RWPE1 (cell line): ENCODE measurements at regions not wholly inside any gene's neighbourhood (a gene's known extent, or its start where the extent isn't known, plus 50 kb on each side); places are given as distances from the start of the nearest gene placed in this dataset.

ENCODE experiments used
- CTCF ChIA-PET: fragments of 350-600 bp; sonication (Branson Sonifier 250); formaldehyde crosslinking; extraction: SDS; loops from one replicate; lab custom pipeline; 2021; lab: Yijun Ruan, JAX
- POLR2A ChIA-PET: fragments of 400-600 bp; formaldehyde crosslinking; extraction: SDS; loops from one replicate; lab custom pipeline; 2020; ENCODE audit warnings: antibody characterized with exemption; ENCODE audit not compliant: low non-redundant PET; lab: Yijun Ruan, JAX
- DNase-seq: peaks from one replicate; pipeline ENCODE4 v3.0.0; 2012; ENCODE audit warnings: low spot score
- H3K27ac ChIP-seq: fragments of 450-650 bp; 2 replicates; pipeline ENCODE4 v1.5.1; 2017
- CTCF ChIP-seq: fragments of 450-650 bp; conservative IDR thresholded peaks from 2 replicates; pipeline ENCODE4 v1.5.1; 2017; ENCODE audit warnings: low read depth, mild to moderate bottlenecking

- no peak for TF ChIP-seq CTCF
- POLR2A ChIA-PET = no interaction called here
- CTCF ChIA-PET = no interaction called here
- H3K27ac ChIP-seq = peak overlapping the region; percentile 47
- DNase-seq = peak; percentile 50
These were observed 281.0 kb upstream of the SULF2 start for GRCh38 chr20:48066246-48066645.

- TF ChIP-seq CTCF = no peak
- H3K27ac ChIP-seq = no peak overlapping the region
- POLR2A ChIA-PET = no interaction called here
- DNase-seq = no peak
- CTCF ChIA-PET = no interaction called here
These were observed 280.6 kb upstream of the SULF2 start for GRCh38 chr20:48065833-48066232.

- CTCF ChIA-PET = interaction anchor here (0.7 kb wide), 1 partner anchor 18 kb away, joined by 4 read pairs; no protein-coding TSS in a partner anchor
- peak; percentile 85 for DNase-seq
- POLR2A ChIA-PET = no interaction called here
- TF ChIP-seq CTCF = no peak
- H3K27ac ChIP-seq = no peak overlapping the region
These were observed 279.6 kb upstream of the SULF2 start for GRCh38 chr20:48064929-48065328.

GRCh38 chr20:48060841-48061720, 275.8 kb upstream of the SULF2 start:
- CTCF ChIA-PET = interaction anchor here (0.6 to 1.6 kb wide), 2 partner anchors 141 to 559 kb away, joined by 3 to 7 read pairs; no protein-coding TSS in a partner anchor
- DNase-seq = no peak
- POLR2A ChIA-PET = no interaction called here
- no peak overlapping the region for H3K27ac ChIP-seq
- no peak for TF ChIP-seq CTCF

GRCh38 chr20:48058611-48059559, 273.6 kb upstream of the SULF2 start:
- ChIA-PET POLR2A (no interaction called here), CTCF (no interaction called here)
- no peak for DNase-seq
- peak overlapping the region; percentile 7; the same call in 1 of the 2 replicates for H3K27ac ChIP-seq
- TF ChIP-seq CTCF = no peak

GRCh38 chr20:48057739-48058138, 272.5 kb upstream of the SULF2 start:
- no peak for DNase-seq
- ChIA-PET CTCF (interaction anchor here (0.6 kb wide), 1 partner anchor 498 kb away, joined by 4 read pairs; no protein-coding TSS in a partner anchor), POLR2A (no interaction called here)
- TF ChIP-seq CTCF = no peak
- H3K27ac ChIP-seq = no peak overlapping the region
